ENCODE measurements at regions not wholly inside any gene's neighbourhood (a gene's known extent, or its start where the extent isn't known, plus 50 kb on each side); places are given as distances from the start of the nearest gene placed in this dataset.

DNA sequence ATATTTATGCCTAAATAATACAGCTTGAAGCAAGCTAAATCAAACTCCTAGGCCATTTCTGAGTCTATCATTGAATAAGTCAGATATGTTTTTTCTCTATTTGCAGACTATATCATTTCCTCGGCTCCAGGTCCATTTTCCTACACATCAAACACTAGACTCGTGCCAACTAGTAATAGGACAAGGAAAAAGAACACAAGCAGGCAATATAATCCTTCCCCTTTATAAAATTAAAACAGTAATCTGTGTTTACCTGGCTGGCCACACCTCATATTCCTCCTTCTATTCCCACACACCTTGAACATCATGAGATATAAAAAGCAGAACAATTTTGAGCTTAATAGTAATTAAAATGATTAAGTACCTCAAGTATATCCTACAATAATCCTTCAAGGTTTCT is 325.7 kb downstream of the TFEC start:
- no peak overlapping the region for H3K23ac ChIP-seq (ENCODE audit: insufficient read length)
- H2AK5ac ChIP-seq (ENCODE audit: low read depth, low read length), result no peak overlapping the region
- no peaks in the 10 kb centered on the region for H3K27me3 ChIP-seq (replicated peaks in 1 of 4; ENCODE audit: control insufficient read depth in 3 of 4, extremely low read depth in 1 of 4, insufficient read depth in 3 of 4, low read length in 3 of 4)
- no peaks in the 10 kb centered on the region for H3K23me2 ChIP-seq (ENCODE audit: low read depth, low read length)
- H4K8ac ChIP-seq (ENCODE audit: extremely low read depth, insufficient read depth, low read length), result no peak overlapping the region
- H3K4me1 ChIP-seq (replicated peaks in 1 of 4; ENCODE audit: control insufficient read depth in 3 of 4, insufficient read depth in 4 of 4, low read length in 3 of 4), result no peaks in the 10 kb centered on the region
- CTCF ChIA-PET (ENCODE audit: partially characterized antibody), result no interaction called here
- no peaks in the 10 kb centered on the region for H3K9me3 ChIP-seq (ENCODE audit: insufficient read depth in 2 of 2, low read depth in 1 of 2, low read length in 1 of 2)
- no peak overlapping the region for H4K5ac ChIP-seq (ENCODE audit: insufficient read length, low read depth, low read length)
- no peak overlapping the region for H2AFZ ChIP-seq (ENCODE audit: low read length)
- no peak overlapping the region for H2BK12ac ChIP-seq (ENCODE audit: low read depth, low read length)
- no peak for TF ChIP-seq SP1 (IDR thresholded peaks at IDR 0.05; ENCODE audit: low read depth, low read length)
- TF ChIP-seq TAF7 (optimal IDR thresholded peaks at IDR 0.05; ENCODE audit: borderline replicate concordance, low read depth, low read length), result no peak
- no peak for TF ChIP-seq TBP (IDR thresholded peaks at IDR 0.05; ENCODE audit: low read depth, low read length)
- no peak for TF ChIP-seq HDAC2 (IDR thresholded peaks at IDR 0.05; ENCODE audit: borderline replicate concordance in 1 of 2, low read depth in 2 of 2, low read length in 2 of 2)
- no peak overlapping the region for H3K56ac ChIP-seq (replicated peaks; ENCODE audit: insufficient read length, low read depth, low read length)
- H3K4me2 ChIP-seq (ENCODE audit: insufficient read depth in 1 of 2, low read depth in 2 of 2, low read length in 2 of 2), result no peak overlapping the region
- no peak overlapping the region for H3K18ac ChIP-seq (ENCODE audit: extremely low read depth, low read length)
- no peak for DNase-seq (ENCODE audit: low read depth in 1 of 2, low spot score in 2 of 2)
- H3K4ac ChIP-seq (replicated peaks; ENCODE audit: insufficient read length, low read depth, low read length), result no peak overlapping the region
- no peak overlapping the region for H3K9ac ChIP-seq (replicated peaks in 1 of 4; ENCODE audit: extremely low read depth in 1 of 4, low read depth in 3 of 4, low read length in 3 of 4)
- no peak overlapping the region for H4K91ac ChIP-seq (replicated peaks; ENCODE audit: insufficient read length, low read length)
- no peaks in the 10 kb centered on the region for H4K20me1 ChIP-seq (replicated peaks in 1 of 2; ENCODE audit: control insufficient read depth in 1 of 2, insufficient read depth in 2 of 2, low read length in 2 of 2)
- no peak overlapping the region for H2BK5ac ChIP-seq (ENCODE audit: low read depth, low read length)
- H3K79me2 ChIP-seq (ENCODE audit: control insufficient read depth in 1 of 2, insufficient read depth in 2 of 2, low read length in 2 of 2), result no peaks in the 10 kb centered on the region
- H3K36me3 ChIP-seq (ENCODE audit: control insufficient read depth in 2 of 4, insufficient read depth in 4 of 4, low read length in 3 of 4), result no peaks in the 10 kb centered on the region
- no peak overlapping the region for H3K14ac ChIP-seq (ENCODE audit: insufficient read length)
- POLR2A ChIA-PET (ENCODE audit: partially characterized antibody), result no interaction called here
- H2BK120ac ChIP-seq (replicated peaks; ENCODE audit: low read depth, low read length), result no peak overlapping the region
- no peak overlapping the region for H3K27ac ChIP-seq (ENCODE audit: low read depth, low read length)
- no peak overlapping the region for H2BK20ac ChIP-seq (ENCODE audit: low read length)
- H3K4me3 ChIP-seq (ENCODE audit: extremely low read depth in 1 of 4, insufficient read depth in 2 of 4, low read depth in 3 of 4, low read length in 4 of 4), result no peak overlapping the region
- H2BK15ac ChIP-seq (ENCODE audit: low read length), result no peak overlapping the region
- FAIRE-seq, result no peak
- H3K79me1 ChIP-seq (ENCODE audit: low read depth, low read length), result no peaks in the 10 kb centered on the region
- WGBS, 2 experiments (ENCODE audit: extremely low coverage in 1 of 2, insufficient coverage in 1 of 2, insufficient read length in 1 of 2, insufficient replicate concordance in 2 of 2, low coverage in 1 of 2, low lambda C conversion rate in 2 of 2, missing lambda C conversion rate in 1 of 2), result 90% methylated on average over 2 of the region's 2 CpGs; no CpG with 5 or more reads in 1 of the 2 experiments
